Gastrocnemius medialis (tissue), 4 donors: ENCODE measurements at regions not wholly inside any gene's neighbourhood (a gene's known extent, or its start where the extent isn't known, plus 50 kb on each side); places are given as distances from the start of the nearest gene placed in this dataset.

ENCODE experiments used
- POLR2A ChIP-seq, 2 donors: fragments of 450-650 bp; IDR thresholded peaks; one replicate each; pipeline ENCODE4 v1.6.1; 2017; ENCODE audit warnings: antibody characterized with exemption in 2 of 2, mild to moderate bottlenecking in 2 of 2, moderate library complexity in 2 of 2
- TF ChIP-seq, protein P1 (sequence below), 5 experiments: fragments of 450-650 bp in 3 of 5; fragments of 200-600 bp in 2 of 5; sonication (generic) in 2 of 5; IDR thresholded peaks in 4 of 5; conservative IDR thresholded peaks in 1 of 5; 1 replicate in 4 of 5; 2 replicates in 1 of 5; pipeline ENCODE4 v1.5.1; 2016 to 2019; ENCODE audit warnings: antibody characterized with exemption in 5 of 5, mild to moderate bottlenecking in 3 of 5, moderate library complexity in 3 of 5

GRCh38 chr1:219041141-219041540 lies 132.5 kb upstream of the LYPLAL1 start:
- TF ChIP-seq, protein P1, sequence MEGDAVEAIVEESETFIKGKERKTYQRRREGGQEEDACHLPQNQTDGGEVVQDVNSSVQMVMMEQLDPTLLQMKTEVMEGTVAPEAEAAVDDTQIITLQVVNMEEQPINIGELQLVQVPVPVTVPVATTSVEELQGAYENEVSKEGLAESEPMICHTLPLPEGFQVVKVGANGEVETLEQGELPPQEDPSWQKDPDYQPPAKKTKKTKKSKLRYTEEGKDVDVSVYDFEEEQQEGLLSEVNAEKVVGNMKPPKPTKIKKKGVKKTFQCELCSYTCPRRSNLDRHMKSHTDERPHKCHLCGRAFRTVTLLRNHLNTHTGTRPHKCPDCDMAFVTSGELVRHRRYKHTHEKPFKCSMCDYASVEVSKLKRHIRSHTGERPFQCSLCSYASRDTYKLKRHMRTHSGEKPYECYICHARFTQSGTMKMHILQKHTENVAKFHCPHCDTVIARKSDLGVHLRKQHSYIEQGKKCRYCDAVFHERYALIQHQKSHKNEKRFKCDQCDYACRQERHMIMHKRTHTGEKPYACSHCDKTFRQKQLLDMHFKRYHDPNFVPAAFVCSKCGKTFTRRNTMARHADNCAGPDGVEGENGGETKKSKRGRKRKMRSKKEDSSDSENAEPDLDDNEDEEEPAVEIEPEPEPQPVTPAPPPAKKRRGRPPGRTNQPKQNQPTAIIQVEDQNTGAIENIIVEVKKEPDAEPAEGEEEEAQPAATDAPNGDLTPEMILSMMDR (IDR thresholded peaks at IDR 0.05 in 4 of 5, conservative IDR thresholded peaks at IDR 0.05 in 1 of 5): no peak
- TF ChIP-seq POLR2A (IDR thresholded peaks at IDR 0.05): no peak
